ENCODE measurements at regions not wholly inside any gene's neighbourhood (a gene's known extent, or its start where the extent isn't known, plus 50 kb on each side); places are given as distances from the start of the nearest gene placed in this dataset.

- Mint-ChIP-seq H3K27ac (ENCODE audit: unreplicated experiment) (no peak overlapping the region), H3K9me3 (ENCODE audit: unreplicated experiment) (no peaks in the 10 kb centered on the region), H3K36me3 (ENCODE audit: unreplicated experiment) (peaks cover 6% of the 10 kb centered on the region), H3K4me1 (ENCODE audit: low read depth, unreplicated experiment) (peaks cover 11% of the 10 kb centered on the region), H3K4me3 (ENCODE audit: unreplicated experiment) (no peak overlapping the region), H3K27me3 (ENCODE audit: unreplicated experiment) (no peaks in the 10 kb centered on the region)
- no peak for DNase-seq
- TF ChIP-seq CTCF (IDR thresholded peaks at IDR 0.05; ENCODE audit: partially characterized antibody, unreplicated experiment) = no peak
Observed at GRCh38 chr2:175464311-175464670, 282.8 kb upstream of the ATP5MC3 start.

GRCh38 chr2:175463589-175464310, 282.2 kb upstream of the ATP5MC3 start:
- no peak for DNase-seq

GRCh38 chr2:175463169-175463568, 281.7 kb upstream of the ATP5MC3 start:
- peaks cover 6% of the 10 kb centered on the region for H3K36me3 Mint-ChIP-seq (ENCODE audit: unreplicated experiment)
- H3K27ac Mint-ChIP-seq (ENCODE audit: unreplicated experiment) = no peak overlapping the region
- no peaks in the 10 kb centered on the region for H3K9me3 Mint-ChIP-seq (ENCODE audit: unreplicated experiment)
- no peak for TF ChIP-seq CTCF (IDR thresholded peaks at IDR 0.05; ENCODE audit: partially characterized antibody, unreplicated experiment)
- H3K27me3 Mint-ChIP-seq (ENCODE audit: unreplicated experiment) = no peaks in the 10 kb centered on the region
- peaks cover 4% of the 10 kb centered on the region for H3K4me1 Mint-ChIP-seq (ENCODE audit: low read depth, unreplicated experiment)
- DNase-seq = no peak
- no peak overlapping the region for H3K4me3 Mint-ChIP-seq (ENCODE audit: unreplicated experiment)

More at GRCh38 chr2:175463589-175464310, 282.2 kb upstream of the ATP5MC3 start:
- no peak overlapping the region for H3K4me3 Mint-ChIP-seq (ENCODE audit: unreplicated experiment)
- H3K36me3 Mint-ChIP-seq (ENCODE audit: unreplicated experiment) = peaks cover 6% of the 10 kb centered on the region
- no peak for TF ChIP-seq CTCF (IDR thresholded peaks at IDR 0.05; ENCODE audit: partially characterized antibody, unreplicated experiment)
- H3K4me1 Mint-ChIP-seq (ENCODE audit: low read depth, unreplicated experiment) = peaks cover 7% of the 10 kb centered on the region
- H3K27me3 Mint-ChIP-seq (ENCODE audit: unreplicated experiment) = no peaks in the 10 kb centered on the region
- no peaks in the 10 kb centered on the region for H3K9me3 Mint-ChIP-seq (ENCODE audit: unreplicated experiment)
- H3K27ac Mint-ChIP-seq (ENCODE audit: unreplicated experiment) = no peak overlapping the region

- Mint-ChIP-seq H3K27ac (ENCODE audit: unreplicated experiment) (no peak overlapping the region), H3K4me3 (ENCODE audit: unreplicated experiment) (no peak overlapping the region), H3K9me3 (ENCODE audit: unreplicated experiment) (no peaks in the 10 kb centered on the region), H3K27me3 (ENCODE audit: unreplicated experiment) (no peaks in the 10 kb centered on the region), H3K4me1 (ENCODE audit: low read depth, unreplicated experiment) (peaks cover 4% of the 10 kb centered on the region), H3K36me3 (ENCODE audit: unreplicated experiment) (peaks cover 6% of the 10 kb centered on the region)
- no peak for DNase-seq
- no peak for TF ChIP-seq CTCF (IDR thresholded peaks at IDR 0.05; ENCODE audit: partially characterized antibody, unreplicated experiment)
Observed at GRCh38 chr2:175462246-175462645, 280.7 kb upstream of the ATP5MC3 start.

- no peak overlapping the region for H3K4me3 Mint-ChIP-seq (ENCODE audit: unreplicated experiment)
Observed at GRCh38 chr2:175461839-175462238, 280.3 kb upstream of the ATP5MC3 start.

More at GRCh38 chr2:175461839-175462238, 280.3 kb upstream of the ATP5MC3 start:
- TF ChIP-seq CTCF (IDR thresholded peaks at IDR 0.05; ENCODE audit: partially characterized antibody, unreplicated experiment) = no peak
- no peaks in the 10 kb centered on the region for H3K27me3 Mint-ChIP-seq (ENCODE audit: unreplicated experiment)
- H3K4me1 Mint-ChIP-seq (ENCODE audit: low read depth, unreplicated experiment) = peaks cover 4% of the 10 kb centered on the region
- no peak for DNase-seq
- no peak overlapping the region for H3K27ac Mint-ChIP-seq (ENCODE audit: unreplicated experiment)
- H3K9me3 Mint-ChIP-seq (ENCODE audit: unreplicated experiment) = no peaks in the 10 kb centered on the region
- peaks cover 6% of the 10 kb centered on the region for H3K36me3 Mint-ChIP-seq (ENCODE audit: unreplicated experiment)
